Fibroblast of lung (primary cell): ENCODE measurements at regions not wholly inside any gene's neighbourhood (a gene's known extent, or its start where the extent isn't known, plus 50 kb on each side); places are given as distances from the start of the nearest gene placed in this dataset.

ENCODE experiments used
- DNase-seq, 2 donors: peaks; one replicate each; pipeline versions ENCODE4 v3.0.0 to v3.0.0-alpha.2; 2010; ENCODE audit warnings: low read depth in 2 of 2
- H2AFZ ChIP-seq: 2 replicates; pipeline ENCODE4 v1.5.1; 2012; ENCODE audit warnings: low read length, control low read depth, inconsistent platforms
- H3K27ac ChIP-seq: 2 replicates; pipeline ENCODE4 v1.5.1; 2011; ENCODE audit warnings: low read length, control low read depth; ENCODE audit not compliant: insufficient read depth
- H3K27me3 ChIP-seq: 2 replicates; pipeline ENCODE4 v1.5.1; 2011; ENCODE audit warnings: mild to moderate bottlenecking, low read length; ENCODE audit not compliant: control insufficient read depth, insufficient read depth
- H3K36me3 ChIP-seq: 2 replicates; pipeline ENCODE4 v1.5.1; 2011; ENCODE audit warnings: low read length; ENCODE audit not compliant: control insufficient read depth, insufficient read depth
- H3K4me1 ChIP-seq: 2 replicates; pipeline ENCODE4 v1.5.1; 2011; ENCODE audit warnings: low read length; ENCODE audit not compliant: control insufficient read depth, insufficient read depth; ENCODE audit errors: extremely low read depth
- H3K4me2 ChIP-seq: 2 replicates; pipeline ENCODE4 v1.5.1; 2011; ENCODE audit warnings: low read length, control low read depth; ENCODE audit not compliant: insufficient read depth; ENCODE audit errors: extremely low read depth
- H3K4me3 ChIP-seq, 4 experiments: fragments of 200-600 bp in 1 of 4; sonication (generic) in 1 of 4; replicated peaks in 1 of 4; 2 replicates each; pipeline ENCODE4 v1.5.1; 2011 to 2016; ENCODE audit warnings: low read length in 4 of 4, low read depth in 3 of 4, mild to moderate bottlenecking in 3 of 4, control low read depth in 2 of 4, inconsistent platforms in 1 of 4, mixed read lengths in 1 of 4; ENCODE audit not compliant: insufficient read depth in 1 of 4; ENCODE audit errors: control extremely low read depth in 1 of 4
- H3K79me2 ChIP-seq: 2 replicates; pipeline ENCODE4 v1.5.1; 2012; ENCODE audit warnings: mild to moderate bottlenecking, low read length, inconsistent platforms; ENCODE audit not compliant: control insufficient read depth, insufficient read depth
- H3K9ac ChIP-seq: 2 replicates; pipeline ENCODE4 v1.5.1; 2011; ENCODE audit warnings: mild to moderate bottlenecking, low read length, control low read depth; ENCODE audit not compliant: insufficient read depth
- H3K9me3 ChIP-seq: 2 replicates; pipeline ENCODE4 v1.5.1; 2012; ENCODE audit warnings: low read depth, low read length; ENCODE audit not compliant: control insufficient read depth, insufficient read depth
- H4K20me1 ChIP-seq: 2 replicates; pipeline ENCODE4 v1.5.1; 2011; ENCODE audit warnings: low read length; ENCODE audit not compliant: control insufficient read depth, insufficient read depth; ENCODE audit errors: extremely low read depth
- CTCF ChIP-seq, 2 donors: IDR thresholded peaks in 1 of 2; conservative IDR thresholded peaks in 1 of 2; 1 replicate in 1 of 2; 2 replicates in 1 of 2; pipeline ENCODE4 v1.5.1; 2011 to 2012; ENCODE audit warnings: low read length in 2 of 2, control low read depth in 1 of 2, inconsistent platforms in 1 of 2, low read depth in 1 of 2, mild to moderate bottlenecking in 1 of 2
- EZH2 ChIP-seq: IDR thresholded peaks from 2 replicates; pipeline ENCODE4 v1.5.1; 2012; ENCODE audit warnings: low read length, control low read depth, mild to moderate bottlenecking; ENCODE audit errors: missing control alignments

GRCh38 chr10:128936392-128936791, 530.6 kb upstream of the MGMT start:
- H3K4me1 ChIP-seq, result no peaks in the 10 kb centered on the region
- no peaks in the 10 kb centered on the region for H3K9me3 ChIP-seq
- no peaks in the 10 kb centered on the region for H3K79me2 ChIP-seq
- no peaks in the 10 kb centered on the region for H4K20me1 ChIP-seq
- no peaks in the 10 kb centered on the region for H3K27me3 ChIP-seq
- no peak overlapping the region for H3K4me3 ChIP-seq
- no peaks in the 10 kb centered on the region for H3K36me3 ChIP-seq
- no peak overlapping the region for H3K4me2 ChIP-seq
- H3K27ac ChIP-seq, result no peak overlapping the region
- no peak for TF ChIP-seq EZH2
- TF ChIP-seq CTCF (conservative IDR thresholded peaks at IDR 0.05 in 1 of 2, IDR thresholded peaks at IDR 0.05 in 1 of 2; ENCODE audit: low read depth in 1 of 2, low read length in 2 of 2), result no peak
- no peak overlapping the region for H2AFZ ChIP-seq
- H3K9ac ChIP-seq, result no peak overlapping the region
- DNase-seq, result no peak

- H3K36me3 ChIP-seq, result no peaks in the 10 kb centered on the region
- no peak overlapping the region for H3K4me2 ChIP-seq
- no peaks in the 10 kb centered on the region for H3K9me3 ChIP-seq
- no peak overlapping the region for H3K4me3 ChIP-seq
- H3K4me1 ChIP-seq, result no peaks in the 10 kb centered on the region
- no peak overlapping the region for H2AFZ ChIP-seq
- no peak for DNase-seq
- H4K20me1 ChIP-seq, result no peaks in the 10 kb centered on the region
- H3K9ac ChIP-seq, result no peak overlapping the region
- no peaks in the 10 kb centered on the region for H3K27me3 ChIP-seq
- H3K79me2 ChIP-seq, result no peaks in the 10 kb centered on the region
- TF ChIP-seq EZH2, result no peak
- no peak for TF ChIP-seq CTCF (conservative IDR thresholded peaks at IDR 0.05 in 1 of 2, IDR thresholded peaks at IDR 0.05 in 1 of 2; ENCODE audit: low read depth in 1 of 2, low read length in 2 of 2)
- H3K27ac ChIP-seq, result no peak overlapping the region
Measured at GRCh38 chr10:128938558-128938957, 528.5 kb upstream of the MGMT start.

- DNase-seq, result no peak
- Histone ChIP-seq H3K4me1 (no peaks in the 10 kb centered on the region), H4K20me1 (no peaks in the 10 kb centered on the region), H2AFZ (no peak overlapping the region), H3K27ac (no peak overlapping the region), H3K9ac (no peak overlapping the region), H3K4me2 (no peak overlapping the region), H3K4me3 (no peak overlapping the region), H3K79me2 (no peaks in the 10 kb centered on the region), H3K9me3 (peaks cover 4% of the 10 kb centered on the region), H3K36me3 (no peaks in the 10 kb centered on the region), H3K27me3 (no peaks in the 10 kb centered on the region)
- no peak for TF ChIP-seq EZH2
- no peak for TF ChIP-seq CTCF (conservative IDR thresholded peaks at IDR 0.05 in 1 of 2, IDR thresholded peaks at IDR 0.05 in 1 of 2; ENCODE audit: low read depth in 1 of 2, low read length in 2 of 2)
Measured at GRCh38 chr10:128940081-128940480, 527.0 kb upstream of the MGMT start.
